ENCODE measurements at regions not wholly inside any gene's neighbourhood (a gene's known extent, or its start where the extent isn't known, plus 50 kb on each side); places are given as distances from the start of the nearest gene placed in this dataset.

- intact Hi-C loops (cut with micrococcal nuclease): no loop called here
- FAIRE-seq (no peak), DNase-seq (ENCODE audit: low read depth, low spot score) (peak; percentile 9)
- no peaks in the 10 kb centered on the region for H3K79me2 ChIP-seq (ENCODE audit: control insufficient read depth, insufficient read depth, low read length)
- no peaks in the 10 kb centered on the region for H3K4me1 ChIP-seq (ENCODE audit: control insufficient read depth, extremely low read depth, insufficient read depth, low read length)
- H3K27me3 ChIP-seq (ENCODE audit: control insufficient read depth in 2 of 2, insufficient read depth in 2 of 2, low read length in 2 of 2): no peaks in the 10 kb centered on the region
- no peaks in the 10 kb centered on the region for H3K36me3 ChIP-seq (ENCODE audit: control insufficient read depth in 2 of 2, extremely low read depth in 1 of 2, insufficient read depth in 2 of 2, low read length in 2 of 2)
- no peaks in the 10 kb centered on the region for H4K20me1 ChIP-seq (replicated peaks; ENCODE audit: control insufficient read depth, extremely low read depth, insufficient read depth, low read length)
- dilution Hi-C loops (cut with MboI; ENCODE audit: extremely low pct_ligation_motif_present, low sequenced_read_pairs): no loop called here
- ChIA-PET POLR2A (no interaction called here), CTCF (no interaction called here)
- no TSS peak for BruUV-seq (replicated peaks)
- H3K9me3 ChIP-seq (replicated peaks; ENCODE audit: control insufficient read depth, insufficient read depth, low read length): no peaks in the 10 kb centered on the region
- H2AFZ ChIP-seq (ENCODE audit: low read depth, low read length): no peak overlapping the region
- no peak overlapping the region for H3K4me2 ChIP-seq (ENCODE audit: insufficient read depth, low read length)
- no peaks in the 10 kb centered on the region for H3K9me1 ChIP-seq (replicated peaks; ENCODE audit: control insufficient read depth, extremely low read depth, insufficient read depth, low read length)
- no peak overlapping the region for H3K4me3 ChIP-seq (replicated peaks in 1 of 3; ENCODE audit: insufficient read depth in 1 of 3, low read depth in 1 of 3, low read length in 3 of 3)
- TF ChIP-seq MYC (IDR thresholded peaks at IDR 0.05; ENCODE audit: low read depth, low read length) (no peak), EZH2 (IDR thresholded peaks at IDR 0.05; ENCODE audit: borderline replicate concordance, low read depth, low read length, severe bottlenecking) (no peak), POLR2AphosphoS5 (IDR thresholded peaks at IDR 0.05; ENCODE audit: insufficient read depth, low read depth, low read length) (no peak), CTCF (IDR thresholded peaks at IDR 0.05; ENCODE audit: extremely low read depth in 1 of 2, insufficient read depth in 1 of 2, low read depth in 1 of 2, low read length in 2 of 2) (no peak), FOS (IDR thresholded peaks at IDR 0.05; ENCODE audit: borderline replicate concordance, insufficient read depth, low read length) (no peak), MAX (IDR thresholded peaks at IDR 0.05; ENCODE audit: insufficient read depth, insufficient read length) (no peak), POLR2A (IDR thresholded peaks at IDR 0.05; ENCODE audit: low read depth, low read length) (no peak), GATA2 (IDR thresholded peaks at IDR 0.05; ENCODE audit: insufficient read depth, insufficient read length, low read depth, low read length) (no peak), JUN (IDR thresholded peaks at IDR 0.05; ENCODE audit: borderline replicate concordance, insufficient read depth, insufficient read length, low read depth) (no peak)
- no peak overlapping the region for H3K27ac ChIP-seq (ENCODE audit: insufficient read depth, low read depth, low read length)
- H3K9ac ChIP-seq (replicated peaks; ENCODE audit: extremely low read depth, insufficient read depth, low read length): no peak overlapping the region
Measured at GRCh38 chr6:23445157-23445710, 680.8 kb upstream of the NRSN1 start.
